Lower leg skin (tissue), 4 donors: ENCODE measurements at regions not wholly inside any gene's neighbourhood (a gene's known extent, or its start where the extent isn't known, plus 50 kb on each side); places are given as distances from the start of the nearest gene placed in this dataset.

Source experiments
- DNase-seq, 2 donors: peaks; one replicate each; pipeline ENCODE4 v3.0.0-alpha.2; 2019; ENCODE audit warnings: low spot score in 2 of 2
- H3K4me3 ChIP-seq: fragments of 200-600 bp; sonication (generic); 2 replicates; pipeline ENCODE4 v1.5.1; 2017; ENCODE audit warnings: mild to moderate bottlenecking, low read depth; ENCODE audit not compliant: poor library complexity, severe bottlenecking
- POLR2A ChIP-seq, 2 donors: fragments of 450-650 bp; IDR thresholded peaks; one replicate each; pipeline ENCODE4 v1.6.1; 2016 to 2017; ENCODE audit warnings: antibody characterized with exemption in 2 of 2, mild to moderate bottlenecking in 1 of 2, moderate library complexity in 1 of 2
- WGBS, 2 donors: methylation state at CpG; one replicate each; pipeline ENCODE4 v1.1.5; 2018; 5-methylcytosine and 5-hydroxymethylcytosine counted together
- intact Hi-C: fragments of 100-400 bp; cut with DNase I; formaldehyde crosslinking; loops from one replicate; pipeline ENCODE4 v1.15.0; 2023; ENCODE audit warnings: low total_unique reads
- TF ChIP-seq, protein P1 (sequence below), 3 donors: fragments of 450-650 bp; IDR thresholded peaks; one replicate each; pipeline ENCODE4 v1.5.1; 2016; ENCODE audit warnings: antibody characterized with exemption in 3 of 3, mild to moderate bottlenecking in 3 of 3, moderate library complexity in 2 of 3

DNA sequence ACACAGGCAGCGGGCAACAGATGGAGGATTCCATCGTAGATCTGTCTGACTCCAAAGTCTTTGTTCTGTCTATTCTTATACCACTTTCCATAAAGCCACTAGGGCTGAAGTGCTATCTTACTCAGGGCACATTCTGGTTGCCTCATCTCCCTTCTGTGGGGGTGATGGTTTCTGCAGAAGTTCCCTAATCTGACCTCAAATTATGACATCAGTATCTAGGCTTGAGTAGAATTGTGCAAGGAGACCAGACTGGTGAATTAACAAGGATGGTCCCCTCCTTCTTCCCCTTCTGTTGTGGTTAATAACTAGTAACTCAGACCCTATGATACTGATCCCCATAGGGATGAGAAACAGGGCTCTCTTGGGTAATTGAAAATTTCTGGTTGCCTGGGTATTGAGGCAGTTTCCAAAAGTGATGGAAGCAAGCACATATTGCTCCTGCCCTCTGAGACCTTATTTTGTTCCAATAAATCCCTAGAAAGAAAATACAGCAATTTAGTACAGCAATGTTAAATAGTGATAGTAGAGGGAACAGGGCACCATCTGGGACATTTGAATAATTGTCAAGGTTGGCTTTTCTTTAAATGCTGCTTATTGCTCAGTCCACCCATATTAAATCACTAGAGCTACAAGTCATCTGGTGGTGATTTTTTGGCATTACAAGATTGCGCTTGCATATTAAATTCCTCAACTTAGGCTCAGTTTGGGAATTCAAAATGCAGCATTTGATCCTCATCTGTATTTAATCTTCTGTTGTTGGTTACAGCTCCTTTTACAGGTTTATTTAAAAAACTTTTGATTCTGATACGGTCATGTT is 57.3 kb upstream of the AP1S2 start:
- WGBS, 2 donors: 81 to 84% methylated on average over 4 of the region's 4 CpGs
- peak in 1 of 2 donors; percentile 13 for DNase-seq
- intact Hi-C loops: no loop called here
- TF ChIP-seq POLR2A (IDR thresholded peaks at IDR 0.05): no peak
- TF ChIP-seq, protein P1, sequence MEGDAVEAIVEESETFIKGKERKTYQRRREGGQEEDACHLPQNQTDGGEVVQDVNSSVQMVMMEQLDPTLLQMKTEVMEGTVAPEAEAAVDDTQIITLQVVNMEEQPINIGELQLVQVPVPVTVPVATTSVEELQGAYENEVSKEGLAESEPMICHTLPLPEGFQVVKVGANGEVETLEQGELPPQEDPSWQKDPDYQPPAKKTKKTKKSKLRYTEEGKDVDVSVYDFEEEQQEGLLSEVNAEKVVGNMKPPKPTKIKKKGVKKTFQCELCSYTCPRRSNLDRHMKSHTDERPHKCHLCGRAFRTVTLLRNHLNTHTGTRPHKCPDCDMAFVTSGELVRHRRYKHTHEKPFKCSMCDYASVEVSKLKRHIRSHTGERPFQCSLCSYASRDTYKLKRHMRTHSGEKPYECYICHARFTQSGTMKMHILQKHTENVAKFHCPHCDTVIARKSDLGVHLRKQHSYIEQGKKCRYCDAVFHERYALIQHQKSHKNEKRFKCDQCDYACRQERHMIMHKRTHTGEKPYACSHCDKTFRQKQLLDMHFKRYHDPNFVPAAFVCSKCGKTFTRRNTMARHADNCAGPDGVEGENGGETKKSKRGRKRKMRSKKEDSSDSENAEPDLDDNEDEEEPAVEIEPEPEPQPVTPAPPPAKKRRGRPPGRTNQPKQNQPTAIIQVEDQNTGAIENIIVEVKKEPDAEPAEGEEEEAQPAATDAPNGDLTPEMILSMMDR (IDR thresholded peaks at IDR 0.05): no peak
- H3K4me3 ChIP-seq: no peak overlapping the region

DNA sequence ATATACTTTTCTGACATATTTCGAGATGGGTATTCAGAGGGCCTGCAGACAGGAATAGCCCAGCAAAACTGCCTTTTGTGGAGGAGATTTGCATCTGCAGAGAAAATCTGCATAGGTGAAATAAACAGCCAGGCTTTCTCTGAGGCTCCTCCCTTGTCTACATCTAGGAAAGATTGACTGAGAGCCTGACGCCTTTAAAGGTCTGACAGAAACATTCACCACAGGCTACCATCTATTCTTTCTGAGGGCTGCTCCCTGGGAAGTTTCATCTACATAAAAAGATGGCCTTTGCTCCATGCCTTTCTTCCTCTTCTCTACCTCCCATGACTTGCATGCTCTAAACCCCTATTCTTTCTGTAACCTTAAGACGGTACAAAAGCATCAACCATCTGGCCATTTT is 55.0 kb upstream of the AP1S2 start:
- TF ChIP-seq, protein P1 (IDR thresholded peaks at IDR 0.05): no peak
- no peak for TF ChIP-seq POLR2A (IDR thresholded peaks at IDR 0.05)
- no peak for DNase-seq
- H3K4me3 ChIP-seq: no peak overlapping the region
- intact Hi-C loops: no loop called here
- WGBS, 2 donors: 58 to 78% methylated on average over 3 of the region's 3 CpGs

GRCh38 chrX:15908603-15909290 is 54.1 kb upstream of the AP1S2 start:
- TF ChIP-seq, protein P1 (IDR thresholded peaks at IDR 0.05): no peak
- no peak for TF ChIP-seq POLR2A (IDR thresholded peaks at IDR 0.05)
- intact Hi-C loops: no loop called here
- no peak overlapping the region for H3K4me3 ChIP-seq
- no peak for DNase-seq
- 47 to 70% methylated on average over 3 to 4 of the region's 4 CpGs for WGBS, 2 donors

GRCh38 chrX:15906041-15906943 is 51.7 kb upstream of the AP1S2 start:
- WGBS, 2 donors: 24 to 43% methylated on average over 5 of the region's 5 CpGs
- DNase-seq: no peak
- intact Hi-C loops: no loop called here
- no peak for TF ChIP-seq POLR2A (IDR thresholded peaks at IDR 0.05)
- TF ChIP-seq, protein P1 (IDR thresholded peaks at IDR 0.05): no peak
- H3K4me3 ChIP-seq: no peak overlapping the region
